ENCODE measurements at regions not wholly inside any gene's neighbourhood (a gene's known extent, or its start where the extent isn't known, plus 50 kb on each side); places are given as distances from the start of the nearest gene placed in this dataset.
"Not testable (repeated sequence)": the region's sequence is repeated elsewhere in the genome, so short reads cannot be mapped to it uniquely, and the experiment has no call there.

DNA sequence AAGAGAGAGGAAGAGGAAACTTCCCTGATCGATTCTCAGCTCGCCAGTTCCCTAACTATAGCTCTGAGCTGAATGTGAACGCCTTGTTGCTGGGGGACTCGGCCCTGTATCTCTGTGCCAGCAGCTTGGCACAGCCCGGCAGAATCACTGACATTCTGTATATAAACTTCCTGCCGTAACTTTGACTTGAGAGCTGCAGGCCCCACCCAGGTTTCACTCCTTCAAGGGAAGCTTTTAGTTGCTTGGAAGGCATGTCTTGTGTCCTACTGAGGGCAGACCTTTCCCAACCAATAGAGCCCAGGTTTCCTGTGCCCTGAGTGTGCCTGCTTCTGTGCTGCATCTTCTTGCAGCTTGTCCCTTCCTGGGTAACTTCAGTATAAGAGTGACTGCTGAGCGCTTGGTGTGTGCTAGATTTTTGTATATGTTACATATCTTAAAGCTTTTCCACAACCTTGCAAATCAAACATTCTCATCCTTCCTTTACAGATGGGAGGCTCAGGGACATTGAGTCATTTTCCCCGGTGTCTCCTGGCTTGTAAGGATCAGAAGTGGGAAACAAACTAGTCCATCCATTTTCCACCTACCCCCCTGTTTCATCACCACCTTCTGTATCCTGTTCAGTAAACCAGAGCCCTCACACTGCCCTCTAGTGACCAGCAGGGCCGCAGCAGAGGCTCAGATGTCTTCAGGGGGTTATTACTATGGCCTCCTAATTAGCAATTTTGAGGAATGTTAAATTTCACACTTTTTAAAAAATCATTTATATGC, 225.2 kb upstream of the PRSS58 start:
- no peak overlapping the region for H3K4me3 ChIP-seq (ENCODE audit: low read depth, low read length)
- TF ChIP-seq, protein P1, sequence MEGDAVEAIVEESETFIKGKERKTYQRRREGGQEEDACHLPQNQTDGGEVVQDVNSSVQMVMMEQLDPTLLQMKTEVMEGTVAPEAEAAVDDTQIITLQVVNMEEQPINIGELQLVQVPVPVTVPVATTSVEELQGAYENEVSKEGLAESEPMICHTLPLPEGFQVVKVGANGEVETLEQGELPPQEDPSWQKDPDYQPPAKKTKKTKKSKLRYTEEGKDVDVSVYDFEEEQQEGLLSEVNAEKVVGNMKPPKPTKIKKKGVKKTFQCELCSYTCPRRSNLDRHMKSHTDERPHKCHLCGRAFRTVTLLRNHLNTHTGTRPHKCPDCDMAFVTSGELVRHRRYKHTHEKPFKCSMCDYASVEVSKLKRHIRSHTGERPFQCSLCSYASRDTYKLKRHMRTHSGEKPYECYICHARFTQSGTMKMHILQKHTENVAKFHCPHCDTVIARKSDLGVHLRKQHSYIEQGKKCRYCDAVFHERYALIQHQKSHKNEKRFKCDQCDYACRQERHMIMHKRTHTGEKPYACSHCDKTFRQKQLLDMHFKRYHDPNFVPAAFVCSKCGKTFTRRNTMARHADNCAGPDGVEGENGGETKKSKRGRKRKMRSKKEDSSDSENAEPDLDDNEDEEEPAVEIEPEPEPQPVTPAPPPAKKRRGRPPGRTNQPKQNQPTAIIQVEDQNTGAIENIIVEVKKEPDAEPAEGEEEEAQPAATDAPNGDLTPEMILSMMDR (IDR thresholded peaks at IDR 0.05; ENCODE audit: low read depth, low read length), result peak; percentile 96

- TF ChIP-seq, protein P1 (IDR thresholded peaks at IDR 0.05; ENCODE audit: low read depth, low read length), result peak; percentile 31; the same call in 1 of the 2 replicates
- no peak overlapping the region for H3K4me3 ChIP-seq (ENCODE audit: low read depth, low read length)
These were observed 223.7 kb upstream of the PRSS58 start for GRCh38 chr7:142481548-142481947.

DNA sequence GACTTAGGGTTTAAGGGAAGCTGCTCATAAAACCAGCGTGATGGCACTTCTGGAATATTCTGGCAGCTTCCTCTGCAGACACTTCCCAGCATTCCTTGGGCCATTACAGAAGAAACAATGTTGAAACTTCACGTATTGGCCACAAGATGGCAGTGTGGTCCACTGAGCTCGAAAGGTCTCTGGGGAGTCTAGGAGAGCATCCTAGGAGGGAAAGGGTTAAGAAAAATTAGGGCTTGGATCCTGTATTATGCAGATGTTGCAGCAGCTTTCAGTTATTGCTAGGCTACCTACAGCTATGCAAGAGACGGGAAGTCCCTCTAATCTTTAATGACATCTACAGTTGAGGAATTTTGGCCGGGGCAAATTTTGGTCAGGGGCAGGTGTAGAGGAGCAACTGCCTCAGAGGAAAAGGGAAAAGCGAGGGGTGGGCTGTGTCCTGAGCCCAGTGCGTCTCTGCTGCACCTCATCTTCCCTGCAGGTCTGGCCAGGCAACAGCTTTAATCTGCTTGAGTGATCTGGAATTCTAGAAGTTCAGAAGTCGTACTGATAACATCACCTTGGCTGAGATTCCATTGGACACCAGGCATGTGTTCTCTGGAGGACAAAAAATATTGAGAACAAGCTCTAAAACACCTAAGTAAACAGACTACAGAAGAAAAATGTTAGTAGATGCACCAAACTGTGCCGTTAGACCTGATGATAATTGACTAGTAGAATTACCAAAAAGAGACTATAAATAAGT, 220.8 kb upstream of the PRSS58 start:
- TF ChIP-seq, protein P1 (IDR thresholded peaks at IDR 0.05; ENCODE audit: low read depth, low read length), result peak; percentile 52; the same call in 1 of the 2 replicates
- no peak overlapping the region for H3K4me3 ChIP-seq (ENCODE audit: low read depth, low read length)

GRCh38 chr7:142477801-142478200, 219.9 kb upstream of the PRSS58 start:
- H3K4me3 ChIP-seq (ENCODE audit: low read depth, low read length), result not testable (repeated sequence)

DNA sequence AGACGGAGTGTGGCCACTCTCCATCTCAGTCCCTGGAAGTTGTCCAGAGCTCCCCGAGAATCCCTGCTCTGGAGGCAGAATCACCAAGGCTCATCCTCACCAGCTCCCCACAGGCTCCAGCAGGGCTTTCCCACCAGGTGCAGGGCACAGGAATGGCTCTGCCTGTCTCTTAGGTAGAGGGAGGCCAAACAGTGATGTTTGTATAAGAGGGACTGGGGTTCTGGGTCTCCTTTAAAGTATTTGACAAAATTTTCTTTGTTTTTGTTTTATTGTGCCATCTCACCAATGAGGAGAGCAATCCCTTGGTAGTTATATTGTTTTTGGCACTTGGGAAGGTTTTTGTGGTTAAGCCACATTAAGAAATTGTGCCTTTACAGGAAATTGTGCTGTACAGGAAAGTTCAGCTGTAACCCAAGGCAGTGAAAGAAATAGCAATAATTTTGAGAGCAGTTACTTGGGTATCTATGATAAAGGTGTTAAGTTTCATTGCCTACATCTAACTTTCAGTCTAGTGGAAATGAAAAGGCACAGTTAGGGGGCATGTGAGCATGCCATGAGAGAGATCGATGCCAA, 219.3 kb upstream of the PRSS58 start:
- TF ChIP-seq, protein P1 (IDR thresholded peaks at IDR 0.05; ENCODE audit: low read depth, low read length), result no peak
- no peak overlapping the region for H3K4me3 ChIP-seq (ENCODE audit: low read depth, low read length)

GRCh38 chr7:142476077-142476476, 218.2 kb upstream of the PRSS58 start:
- TF ChIP-seq, protein P1 (IDR thresholded peaks at IDR 0.05; ENCODE audit: low read depth, low read length), result no peak
- no peak overlapping the region for H3K4me3 ChIP-seq (ENCODE audit: low read depth, low read length)

DNA sequence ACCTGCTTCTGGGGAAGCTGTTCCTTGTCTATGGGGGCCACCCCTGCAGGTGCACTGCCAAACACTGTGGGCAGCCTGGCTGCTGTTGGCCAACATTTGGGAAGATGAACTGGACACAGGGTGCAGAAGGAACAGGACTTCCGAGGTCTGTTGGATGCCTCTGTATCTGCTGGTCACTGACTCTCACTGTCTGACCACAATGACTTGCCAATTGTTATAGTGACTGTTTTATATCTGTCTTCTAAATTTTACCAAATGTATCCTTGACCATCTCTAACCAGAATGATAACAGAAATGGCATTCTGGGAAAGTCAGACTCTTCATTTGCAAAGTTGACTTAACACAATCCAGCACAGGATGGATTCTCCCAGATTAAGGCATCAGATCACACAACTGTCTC, 214.0 kb upstream of the PRSS58 start:
- TF ChIP-seq, protein P1 (IDR thresholded peaks at IDR 0.05; ENCODE audit: low read depth, low read length), result no peak
- no peak overlapping the region for H3K4me3 ChIP-seq (ENCODE audit: low read depth, low read length)
